ENCODE measurements at regions not wholly inside any gene's neighbourhood (a gene's known extent, or its start where the extent isn't known, plus 50 kb on each side); places are given as distances from the start of the nearest gene placed in this dataset.

DNA sequence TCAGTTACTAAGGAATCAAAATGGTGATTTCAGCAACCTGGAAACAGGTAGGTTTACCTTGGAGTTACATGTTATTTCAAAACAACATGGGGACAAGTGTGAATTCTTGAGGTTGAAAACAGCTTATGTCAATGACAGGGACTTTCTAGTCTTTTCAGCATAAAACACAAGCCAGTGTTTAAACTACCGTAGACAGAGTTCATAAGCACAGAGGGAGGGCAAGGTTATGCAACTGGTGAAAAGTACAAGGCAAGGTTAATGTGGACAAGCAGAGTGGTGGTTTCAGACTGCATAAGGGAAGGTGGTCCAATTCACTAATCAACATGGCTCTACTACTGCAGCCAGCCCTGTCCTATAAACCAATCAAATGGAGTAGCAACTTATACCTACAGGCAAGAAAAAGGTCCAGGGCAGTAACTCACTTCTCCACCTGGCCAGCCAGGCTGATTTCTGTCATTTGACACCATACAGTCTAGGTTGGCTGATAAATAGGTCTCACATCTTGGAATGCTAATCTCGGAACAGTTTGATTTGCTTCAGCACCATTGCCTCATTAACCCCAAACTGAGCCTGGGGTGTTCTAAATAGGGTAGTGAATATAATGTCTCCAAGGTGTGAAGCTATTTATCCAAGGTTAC lies 250.3 kb upstream of the PROX1 start (continued):
- no peak for TF ChIP-seq RFX5 (IDR thresholded peaks at IDR 0.05; ENCODE audit: low read length)

DNA sequence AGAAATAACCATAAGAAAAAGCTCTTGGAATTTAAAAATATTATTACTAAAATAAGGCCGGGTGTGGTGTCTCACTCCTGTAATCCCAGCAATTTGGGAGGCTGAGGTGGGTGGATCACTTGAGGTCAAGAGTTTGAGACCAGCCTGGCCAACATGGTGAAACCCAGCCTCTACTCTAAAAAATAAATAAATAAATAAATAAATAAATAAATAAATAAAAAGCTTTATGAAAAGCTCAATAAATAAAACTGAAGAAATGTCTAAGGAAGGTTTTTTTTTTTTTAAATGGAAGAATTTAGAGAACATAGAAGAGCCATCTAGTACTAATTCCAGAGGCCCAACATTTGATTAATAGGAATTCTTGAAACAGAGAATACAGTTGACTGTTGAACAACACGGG lies 249.1 kb upstream of the PROX1 start:
- H3K79me2 ChIP-seq (ENCODE audit: insufficient read depth): no peaks in the 10 kb centered on the region
- no peak overlapping the region for H3K27ac ChIP-seq (ENCODE audit: low read depth in 2 of 2, low read length in 1 of 2)
- H3K9me2 ChIP-seq: no peaks in the 10 kb centered on the region
- no peaks in the 10 kb centered on the region for H3K36me3 ChIP-seq (replicated peaks in 1 of 2; ENCODE audit: control insufficient read depth in 1 of 2, insufficient read depth in 2 of 2, low read length in 1 of 2)
- ChIA-PET POLR2A (no interaction called here), CTCF (interaction anchor here (1.3 kb wide), 1 partner anchor 13 kb away, joined by 3 read pairs; no protein-coding TSS in a partner anchor)
- DNase-seq: no peak
- H3K9me3 ChIP-seq: no peaks in the 10 kb centered on the region
- H4K20me1 ChIP-seq (ENCODE audit: insufficient read depth): no peaks in the 10 kb centered on the region
- H3K9ac ChIP-seq: no peak overlapping the region
- H3K4me1 ChIP-seq (ENCODE audit: control insufficient read depth in 1 of 2, insufficient read depth in 2 of 2, low read depth in 1 of 2, low read length in 1 of 2): no peaks in the 10 kb centered on the region
- H2AFZ ChIP-seq (ENCODE audit: low read depth): no peak overlapping the region
- H3K27me3 ChIP-seq (ENCODE audit: insufficient read depth): no peaks in the 10 kb centered on the region
- 12% methylated on average over 2 of the region's 2 CpGs for WGBS (ENCODE audit: low lambda C conversion rate)
- no peak for TF ChIP-seq NRF1 (IDR thresholded peaks at IDR 0.05; ENCODE audit: low read depth, low read length)
- TF ChIP-seq RAD21 (IDR thresholded peaks at IDR 0.05; ENCODE audit: low read length): no peak
- TF ChIP-seq, protein P1, sequence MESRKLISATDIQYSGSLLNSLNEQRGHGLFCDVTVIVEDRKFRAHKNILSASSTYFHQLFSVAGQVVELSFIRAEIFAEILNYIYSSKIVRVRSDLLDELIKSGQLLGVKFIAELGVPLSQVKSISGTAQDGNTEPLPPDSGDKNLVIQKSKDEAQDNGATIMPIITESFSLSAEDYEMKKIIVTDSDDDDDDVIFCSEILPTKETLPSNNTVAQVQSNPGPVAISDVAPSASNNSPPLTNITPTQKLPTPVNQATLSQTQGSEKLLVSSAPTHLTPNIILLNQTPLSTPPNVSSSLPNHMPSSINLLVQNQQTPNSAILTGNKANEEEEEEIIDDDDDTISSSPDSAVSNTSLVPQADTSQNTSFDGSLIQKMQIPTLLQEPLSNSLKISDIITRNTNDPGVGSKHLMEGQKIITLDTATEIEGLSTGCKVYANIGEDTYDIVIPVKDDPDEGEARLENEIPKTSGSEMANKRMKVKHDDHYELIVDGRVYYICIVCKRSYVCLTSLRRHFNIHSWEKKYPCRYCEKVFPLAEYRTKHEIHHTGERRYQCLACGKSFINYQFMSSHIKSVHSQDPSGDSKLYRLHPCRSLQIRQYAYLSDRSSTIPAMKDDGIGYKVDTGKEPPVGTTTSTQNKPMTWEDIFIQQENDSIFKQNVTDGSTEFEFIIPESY (IDR thresholded peaks at IDR 0.05; ENCODE audit: borderline replicate concordance, low read depth): no peak
- no peak overlapping the region for H3K4me3 ChIP-seq (ENCODE audit: low read depth in 2 of 2, low read length in 1 of 2)
- no peak overlapping the region for H3K4me2 ChIP-seq
- no peaks in the 10 kb centered on the region for H3F3A ChIP-seq (replicated peaks; ENCODE audit: insufficient read depth)

DNA sequence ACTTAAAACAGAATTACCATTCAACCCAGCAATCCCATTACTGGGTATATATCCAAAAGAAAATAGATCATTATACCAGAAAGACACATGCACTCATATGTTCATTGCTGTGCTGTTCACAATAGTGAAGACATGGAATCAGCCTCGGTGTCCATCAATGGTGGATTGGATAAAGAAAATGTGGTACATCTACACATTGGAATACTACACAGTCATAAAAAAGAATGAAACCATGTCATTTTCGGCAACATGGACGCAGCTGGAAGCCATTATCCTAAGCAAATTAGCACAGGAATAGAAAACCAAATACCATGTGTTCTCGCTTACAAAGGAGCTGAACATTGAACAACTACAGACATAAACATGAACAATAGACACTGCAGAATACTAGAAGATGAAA lies 244.8 kb upstream of the PROX1 start:
- POLR2A ChIA-PET: no interaction called here
- Histone ChIP-seq H3K4me1 (ENCODE audit: control insufficient read depth in 1 of 2, insufficient read depth in 2 of 2, low read depth in 1 of 2, low read length in 1 of 2) (no peaks in the 10 kb centered on the region), H3K27ac (ENCODE audit: low read depth in 2 of 2, low read length in 1 of 2) (no peak overlapping the region), H3F3A (replicated peaks; ENCODE audit: insufficient read depth) (no peaks in the 10 kb centered on the region), H3K4me3 (ENCODE audit: low read depth in 2 of 2, low read length in 1 of 2) (no peak overlapping the region), H2AFZ (ENCODE audit: low read depth) (no peak overlapping the region), H3K9ac (no peak overlapping the region), H4K20me1 (ENCODE audit: insufficient read depth) (no peaks in the 10 kb centered on the region), H3K9me2 (no peaks in the 10 kb centered on the region), H3K79me2 (ENCODE audit: insufficient read depth) (no peaks in the 10 kb centered on the region), H3K9me3 (no peaks in the 10 kb centered on the region), H3K27me3 (ENCODE audit: insufficient read depth) (no peaks in the 10 kb centered on the region), H3K36me3 (replicated peaks in 1 of 2; ENCODE audit: control insufficient read depth in 1 of 2, insufficient read depth in 2 of 2, low read length in 1 of 2) (no peaks in the 10 kb centered on the region), H3K4me2 (no peak overlapping the region)
- DNase-seq: no peak
- TF ChIP-seq RXRA (IDR thresholded peaks at IDR 0.05; ENCODE audit: borderline replicate concordance, low read depth) (no peak), YY1 (IDR thresholded peaks at IDR 0.05; ENCODE audit: low read depth) (no peak), RFX5 (IDR thresholded peaks at IDR 0.05; ENCODE audit: low read length) (no peak), TCF12 (IDR thresholded peaks at IDR 0.05) (no peak)
- TF ChIP-seq, protein P2, sequence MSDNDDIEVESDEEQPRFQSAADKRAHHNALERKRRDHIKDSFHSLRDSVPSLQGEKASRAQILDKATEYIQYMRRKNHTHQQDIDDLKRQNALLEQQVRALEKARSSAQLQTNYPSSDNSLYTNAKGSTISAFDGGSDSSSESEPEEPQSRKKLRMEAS (IDR thresholded peaks at IDR 0.05; ENCODE audit: low read depth): no peak
- TF ChIP-seq, protein P3, sequence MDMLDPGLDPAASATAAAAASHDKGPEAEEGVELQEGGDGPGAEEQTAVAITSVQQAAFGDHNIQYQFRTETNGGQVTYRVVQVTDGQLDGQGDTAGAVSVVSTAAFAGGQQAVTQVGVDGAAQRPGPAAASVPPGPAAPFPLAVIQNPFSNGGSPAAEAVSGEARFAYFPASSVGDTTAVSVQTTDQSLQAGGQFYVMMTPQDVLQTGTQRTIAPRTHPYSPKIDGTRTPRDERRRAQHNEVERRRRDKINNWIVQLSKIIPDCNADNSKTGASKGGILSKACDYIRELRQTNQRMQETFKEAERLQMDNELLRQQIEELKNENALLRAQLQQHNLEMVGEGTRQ (IDR thresholded peaks at IDR 0.05; ENCODE audit: borderline replicate concordance, low read depth, low read length): no peak
- WGBS (ENCODE audit: low lambda C conversion rate): 13% methylated on average over 4 of the region's 4 CpGs
- CTCF ChIA-PET: no interaction called here

All from SK-N-SH (cell line).